ENCODE measurements at regions not wholly inside any gene's neighbourhood (a gene's known extent, or its start where the extent isn't known, plus 50 kb on each side); places are given as distances from the start of the nearest gene placed in this dataset.
A peak's percentile ranks its signal among the peaks of the same experiment; 100 is the strongest.

DNA sequence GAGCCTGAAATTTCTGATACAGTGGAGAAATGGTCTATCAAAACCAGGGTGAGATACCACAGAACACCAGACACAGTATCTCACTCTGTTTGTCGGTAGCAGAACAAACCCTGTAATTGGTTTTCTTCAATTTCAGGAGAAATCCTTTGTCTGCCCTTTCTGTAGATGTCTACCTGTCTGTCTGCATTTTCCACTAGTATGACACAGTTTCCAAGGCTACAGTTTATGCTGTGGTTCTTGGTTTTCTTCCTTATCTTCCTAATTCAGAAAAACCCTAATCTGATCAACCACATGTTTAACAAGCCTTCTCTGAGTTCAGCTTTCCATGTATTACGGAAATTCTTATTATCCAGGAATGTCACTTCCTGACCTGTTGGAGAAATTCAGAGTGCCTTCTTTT, 70.8 kb downstream of the SCN11A start:
- DNase-seq (no peak), ATAC-seq (ENCODE audit: low read depth in 2 of 2) (no peak)
- Mint-ChIP-seq H3K4me3 (no peak overlapping the region), H3K27ac (no peak overlapping the region), H3K36me3 (no peaks in the 10 kb centered on the region), H3K4me1 (no peaks in the 10 kb centered on the region), H3K27me3 (peaks cover 13 to 38% (median 21%) of the 10 kb centered on the region in 3 donors), H3K9me3 (peaks cover 0 to 2% (median 0%) of the 10 kb centered on the region in 7 donors)

DNA sequence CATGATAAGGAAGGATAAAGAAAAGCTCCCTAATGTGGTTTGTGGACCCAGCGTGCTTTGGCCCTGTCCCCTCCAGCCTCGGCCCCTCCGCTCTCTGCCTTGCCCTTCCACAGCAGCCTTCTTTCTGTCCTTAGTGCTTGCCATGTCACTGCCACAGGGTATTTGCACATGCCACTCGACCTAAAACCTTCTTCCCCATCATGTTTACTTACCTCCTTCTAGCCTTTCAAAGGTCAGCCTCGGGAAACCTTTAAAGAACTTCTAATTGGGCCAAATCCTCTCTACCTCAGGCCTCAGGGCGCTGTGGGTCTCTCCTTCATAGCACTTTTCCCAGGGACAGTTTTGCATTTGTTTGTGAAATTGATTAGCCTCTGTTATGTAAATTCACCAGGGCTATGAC, 73.0 kb downstream of the SCN11A start:
- H3K27me3 Mint-ChIP-seq = peaks cover 8 to 23% (median 16%) of the 10 kb centered on the region in 3 donors
- no peak for ATAC-seq (ENCODE audit: low read depth in 2 of 2)
- no peak overlapping the region for H3K27ac Mint-ChIP-seq

DNA sequence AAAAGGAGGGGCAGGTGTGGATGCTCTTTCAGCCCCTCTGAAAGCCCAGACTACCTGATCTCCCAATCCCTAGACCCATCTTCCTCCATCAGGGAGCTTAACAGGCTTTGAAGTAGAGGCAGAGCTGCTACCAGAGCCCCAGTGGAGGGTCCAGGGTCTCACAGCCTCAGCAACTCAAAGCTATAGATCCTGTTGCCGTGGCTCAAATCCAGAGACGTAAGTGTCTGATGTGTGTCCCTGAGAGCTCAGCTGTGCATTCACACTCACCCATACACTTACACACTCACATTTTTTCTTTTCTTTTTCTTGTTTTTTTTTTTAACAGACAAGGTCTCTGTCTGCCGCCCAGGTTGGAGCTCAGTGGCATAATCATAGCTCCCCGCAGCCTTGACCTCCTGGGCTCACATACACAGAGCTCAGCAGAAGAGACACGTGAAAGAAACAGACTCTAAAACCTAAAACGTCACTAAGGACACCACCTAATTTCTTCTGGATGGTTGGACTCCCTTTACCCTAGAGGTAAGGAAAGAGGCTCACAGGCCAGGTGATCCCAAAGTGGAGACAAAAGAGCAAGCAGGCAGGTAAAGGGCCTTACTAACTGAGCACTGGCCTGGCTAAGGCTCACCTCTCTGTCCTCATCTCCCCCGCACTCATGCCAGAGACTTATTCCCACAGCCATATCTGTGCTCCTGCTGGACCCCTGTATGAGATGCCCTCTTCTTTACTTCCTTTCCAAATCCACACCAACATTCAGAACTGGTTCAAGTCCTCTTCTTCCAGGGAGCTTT, 80.7 kb downstream of the SCN11A start:
- Mint-ChIP-seq H3K4me1 (no peaks in the 10 kb centered on the region), H3K4me3 (no peak overlapping the region), H3K9me3 (no peaks in the 10 kb centered on the region), H3K36me3 (no peaks in the 10 kb centered on the region), H3K27ac (no peak overlapping the region), H3K27me3 (peaks cover 17 to 38% (median 27%) of the 10 kb centered on the region in 3 donors)
- DNase-seq = no peak
- no peak for ATAC-seq (ENCODE audit: low read depth in 2 of 2)

More for the DNA sequence above, 73.0 kb downstream of the SCN11A start:
- DNase-seq = no peak
- Mint-ChIP-seq H3K4me1 (no peaks in the 10 kb centered on the region), H3K36me3 (no peaks in the 10 kb centered on the region), H3K9me3 (peaks cover 0 to 2% (median 0%) of the 10 kb centered on the region in 7 donors), H3K4me3 (no peak overlapping the region)

DNA sequence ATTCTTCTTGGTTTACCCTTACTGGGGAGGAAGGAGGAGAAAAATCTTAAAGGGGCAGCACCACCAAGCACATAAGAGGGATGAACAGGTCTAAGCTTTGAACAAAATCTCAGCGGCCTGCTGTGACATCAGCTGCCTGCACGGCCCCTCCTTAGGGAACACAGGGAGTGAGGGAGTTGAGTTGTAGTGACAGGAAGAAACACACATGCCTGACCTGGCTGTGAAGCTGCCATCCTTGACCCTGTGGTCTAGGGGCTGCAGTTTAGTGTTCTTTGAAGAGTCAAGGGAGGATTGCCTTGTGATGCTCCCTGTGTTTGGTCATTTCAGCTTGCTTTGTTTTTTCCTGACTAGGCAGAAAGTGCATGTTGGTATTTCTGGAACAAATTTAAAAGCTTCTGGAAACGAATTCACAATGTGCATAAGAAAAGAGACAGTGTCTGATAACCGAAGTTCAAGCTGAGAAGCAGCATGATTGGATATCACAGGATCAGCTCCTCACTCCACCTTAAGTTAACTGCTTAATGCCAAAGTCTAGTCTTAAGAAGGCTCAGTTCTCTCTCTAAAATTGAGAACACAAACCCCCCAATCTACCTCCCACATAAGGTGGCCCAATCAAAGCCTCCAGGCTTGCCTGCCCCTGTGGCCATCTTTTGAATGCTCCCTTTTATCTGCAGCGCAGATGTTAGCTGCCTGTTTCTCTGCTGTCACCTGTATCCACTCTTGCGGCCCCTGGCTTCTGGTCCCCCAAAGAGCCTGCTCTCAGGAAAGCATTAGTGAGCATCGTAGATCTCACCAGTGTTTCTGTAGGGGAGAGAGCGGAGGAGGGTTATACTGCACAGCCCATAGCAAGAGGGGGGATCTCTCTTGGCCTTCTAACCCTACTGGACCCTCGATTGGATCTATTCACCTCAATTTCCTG, 82.2 kb downstream of the SCN11A start:
- DNase-seq (no peak), ATAC-seq (ENCODE audit: low read depth in 2 of 2) (no peak)
- H3K36me3 Mint-ChIP-seq = no peaks in the 10 kb centered on the region
- H3K27ac Mint-ChIP-seq = peak overlapping the region in 1 of 6 donors; percentile 16
- no peaks in the 10 kb centered on the region for H3K4me1 Mint-ChIP-seq
- H3K4me3 Mint-ChIP-seq = no peak overlapping the region
- H3K27me3 Mint-ChIP-seq = peaks cover 17 to 38% (median 27%) of the 10 kb centered on the region in 3 donors
- no peaks in the 10 kb centered on the region for H3K9me3 Mint-ChIP-seq

DNA sequence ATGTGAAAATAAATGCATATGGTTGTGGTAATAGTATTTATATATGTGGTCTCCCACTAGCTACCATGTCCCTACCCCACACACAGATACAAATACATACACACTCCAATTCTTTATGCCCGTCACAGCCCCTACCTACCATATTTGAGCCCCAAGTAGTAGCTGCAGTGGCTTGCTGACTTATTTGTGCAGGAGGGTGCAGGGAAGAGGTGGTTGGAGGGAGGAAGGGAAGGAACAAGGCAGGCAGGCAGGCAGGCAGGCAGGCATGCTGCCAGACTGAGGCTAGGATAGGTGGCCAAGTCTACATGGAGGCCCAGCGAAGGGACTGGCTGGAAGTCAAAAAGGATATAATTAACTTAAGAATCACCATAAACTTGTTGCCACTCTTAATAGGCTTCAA, 82.9 kb downstream of the SCN11A start:
- peaks cover 17 to 38% (median 27%) of the 10 kb centered on the region in 3 donors for H3K27me3 Mint-ChIP-seq
- no peaks in the 10 kb centered on the region for H3K36me3 Mint-ChIP-seq
- no peaks in the 10 kb centered on the region for H3K4me1 Mint-ChIP-seq
- no peak overlapping the region for H3K4me3 Mint-ChIP-seq
- DNase-seq (no peak), ATAC-seq (ENCODE audit: low read depth in 2 of 2) (no peak)
- no peaks in the 10 kb centered on the region for H3K9me3 Mint-ChIP-seq
- H3K27ac Mint-ChIP-seq = no peak overlapping the region

DNA sequence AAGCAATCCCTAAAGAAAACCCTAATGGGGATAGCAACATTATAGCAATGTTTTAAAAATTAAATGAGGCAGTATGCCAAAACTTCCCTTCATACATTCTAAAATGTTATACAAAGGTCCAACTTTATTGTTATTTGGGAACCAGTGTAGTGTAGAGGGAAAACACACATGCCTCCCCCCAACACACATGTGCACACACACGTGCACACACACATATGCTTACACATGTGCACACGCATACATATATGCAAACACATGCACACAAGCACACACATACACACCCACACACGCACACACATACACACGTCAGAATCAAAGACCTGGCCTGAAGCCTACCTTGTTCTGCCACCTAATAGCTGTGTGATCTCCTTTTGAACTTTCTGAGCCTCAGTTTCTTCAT, 83.3 kb downstream of the SCN11A start:
- H3K4me3 Mint-ChIP-seq = no peak overlapping the region
- H3K9me3 Mint-ChIP-seq = no peaks in the 10 kb centered on the region
- H3K27me3 Mint-ChIP-seq = peaks cover 17 to 38% (median 27%) of the 10 kb centered on the region in 3 donors
- H3K36me3 Mint-ChIP-seq = no peaks in the 10 kb centered on the region
- H3K27ac Mint-ChIP-seq = peak overlapping the region in 1 of 6 donors; percentile 46
- no peaks in the 10 kb centered on the region for H3K4me1 Mint-ChIP-seq
- DNase-seq (no peak), ATAC-seq (ENCODE audit: low read depth in 2 of 2) (no peak)

DNA sequence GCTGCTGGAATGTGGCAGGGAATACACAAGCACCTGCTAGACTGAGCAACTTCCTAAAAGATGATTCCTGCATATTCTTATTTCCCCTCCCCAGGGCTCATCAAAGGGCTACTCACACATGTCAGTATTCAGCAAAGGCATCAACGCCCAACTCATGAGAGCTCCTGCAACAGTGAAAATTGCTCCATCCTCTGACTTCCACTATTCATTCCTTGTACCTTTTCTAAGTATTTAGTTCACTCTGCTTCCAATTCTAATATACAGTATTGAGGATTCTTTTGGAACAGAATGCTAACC, 84.1 kb downstream of the SCN11A start:
- no peak overlapping the region for H3K27ac Mint-ChIP-seq
- no peak overlapping the region for H3K4me3 Mint-ChIP-seq
- no peak for ATAC-seq (ENCODE audit: low read depth in 2 of 2)
- no peaks in the 10 kb centered on the region for H3K9me3 Mint-ChIP-seq
- H3K4me1 Mint-ChIP-seq = no peaks in the 10 kb centered on the region
- H3K27me3 Mint-ChIP-seq = peaks cover 17 to 35% (median 25%) of the 10 kb centered on the region in 3 donors
- no peaks in the 10 kb centered on the region for H3K36me3 Mint-ChIP-seq
- DNase-seq = no peak

DNA sequence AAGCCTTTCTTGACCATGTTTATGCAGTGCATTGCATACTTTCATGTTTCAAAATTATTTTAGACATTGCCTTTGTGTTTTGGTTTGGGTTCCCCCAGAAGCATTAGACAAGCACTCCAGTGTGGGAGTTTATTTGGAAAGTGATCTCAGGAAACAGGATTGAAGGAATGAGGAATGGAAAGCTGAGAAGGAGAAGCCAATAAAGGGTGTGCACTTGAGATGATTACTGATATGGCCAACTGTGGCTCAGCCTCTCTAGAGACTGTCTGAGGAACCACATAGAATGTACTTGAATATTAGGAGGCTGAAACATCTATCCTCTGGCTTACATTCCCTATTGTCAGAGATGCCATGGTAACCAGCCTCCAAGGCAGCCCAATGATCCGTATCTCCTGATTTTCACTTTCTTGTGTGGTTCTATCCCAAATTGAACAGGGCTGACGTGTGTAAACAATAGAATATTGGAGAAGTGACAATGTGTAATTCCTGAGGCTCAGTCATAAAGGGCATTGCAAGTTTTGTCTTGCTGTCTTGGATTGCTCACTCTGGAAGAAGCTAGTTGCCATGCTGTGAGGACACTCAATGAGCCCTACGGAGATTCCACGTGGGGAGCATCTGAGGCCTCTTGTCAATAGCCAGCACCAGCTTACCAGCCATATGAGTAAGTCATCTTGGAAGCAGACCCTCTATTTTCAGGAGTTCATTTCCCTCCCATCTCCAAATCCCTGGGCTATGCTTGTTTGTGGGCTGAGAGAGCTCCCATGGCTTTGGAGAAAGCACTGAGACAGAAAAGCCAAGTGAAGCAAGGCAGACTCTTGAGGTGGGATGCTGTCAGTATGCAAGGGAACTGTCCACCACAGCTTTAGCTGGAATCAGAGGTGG, 84.7 kb downstream of the SCN11A start:
- ATAC-seq (ENCODE audit: low read depth in 2 of 2) (no peak), DNase-seq (no peak)
- Mint-ChIP-seq H3K27me3 (peaks cover 17 to 29% (median 20%) of the 10 kb centered on the region in 3 donors), H3K27ac (no peak overlapping the region), H3K9me3 (no peaks in the 10 kb centered on the region), H3K4me1 (no peaks in the 10 kb centered on the region), H3K4me3 (no peak overlapping the region), H3K36me3 (no peaks in the 10 kb centered on the region)

DNA sequence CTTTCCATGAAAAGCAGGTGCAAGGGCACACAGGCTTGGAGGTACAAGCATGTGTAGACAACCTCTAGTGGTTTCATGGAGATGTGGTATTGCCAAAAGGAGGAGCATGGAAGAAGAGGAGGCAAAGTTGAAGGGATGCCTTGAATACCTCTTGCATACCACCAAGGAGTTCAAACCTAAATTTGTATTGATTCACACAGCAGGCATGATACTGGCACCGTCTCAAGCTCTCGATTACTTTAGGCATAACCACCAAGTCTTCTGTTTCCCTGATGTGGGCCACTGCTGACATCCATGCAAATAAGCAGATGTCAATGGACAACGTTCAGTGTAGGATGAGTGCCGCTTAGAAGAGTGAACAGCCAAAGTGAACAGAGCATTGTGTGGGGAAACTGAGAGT, 87.1 kb downstream of the SCN11A start:
- Mint-ChIP-seq H3K9me3 (no peaks in the 10 kb centered on the region), H3K4me1 (peaks cover 0 to 5% (median 0%) of the 10 kb centered on the region in 3 donors), H3K27ac (no peak overlapping the region), H3K4me3 (no peak overlapping the region), H3K27me3 (peaks cover 5 to 14% (median 6%) of the 10 kb centered on the region in 3 donors), H3K36me3 (no peaks in the 10 kb centered on the region)
- ATAC-seq (ENCODE audit: low read depth in 2 of 2) = no peak
- DNase-seq = no peak

DNA sequence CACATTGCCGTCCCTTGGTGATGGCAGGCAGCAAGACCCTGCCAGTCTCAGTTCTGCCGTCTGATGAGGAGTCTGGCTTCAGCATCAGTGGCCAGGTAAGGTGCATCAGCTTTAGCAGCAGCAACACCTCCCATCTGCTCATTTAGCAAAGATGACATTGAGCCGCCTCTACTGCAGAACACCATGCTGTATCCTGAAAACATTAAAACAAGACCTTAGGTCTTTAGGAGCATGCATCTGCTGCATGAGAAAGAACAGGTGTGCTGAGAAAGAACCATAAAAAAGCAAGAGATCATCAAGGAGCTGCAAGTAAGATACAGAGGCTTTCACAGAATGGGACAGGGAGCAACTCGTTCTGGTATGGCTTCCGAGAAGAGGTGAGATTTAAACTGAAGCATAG, 87.5 kb downstream of the SCN11A start:
- Mint-ChIP-seq H3K36me3 (no peaks in the 10 kb centered on the region), H3K27ac (no peak overlapping the region), H3K4me3 (no peak overlapping the region), H3K4me1 (peaks cover 0 to 5% (median 0%) of the 10 kb centered on the region in 3 donors), H3K9me3 (no peaks in the 10 kb centered on the region), H3K27me3 (peaks cover 5 to 14% (median 6%) of the 10 kb centered on the region in 3 donors)
- no peak for ATAC-seq (ENCODE audit: low read depth in 2 of 2)
- DNase-seq = no peak

DNA sequence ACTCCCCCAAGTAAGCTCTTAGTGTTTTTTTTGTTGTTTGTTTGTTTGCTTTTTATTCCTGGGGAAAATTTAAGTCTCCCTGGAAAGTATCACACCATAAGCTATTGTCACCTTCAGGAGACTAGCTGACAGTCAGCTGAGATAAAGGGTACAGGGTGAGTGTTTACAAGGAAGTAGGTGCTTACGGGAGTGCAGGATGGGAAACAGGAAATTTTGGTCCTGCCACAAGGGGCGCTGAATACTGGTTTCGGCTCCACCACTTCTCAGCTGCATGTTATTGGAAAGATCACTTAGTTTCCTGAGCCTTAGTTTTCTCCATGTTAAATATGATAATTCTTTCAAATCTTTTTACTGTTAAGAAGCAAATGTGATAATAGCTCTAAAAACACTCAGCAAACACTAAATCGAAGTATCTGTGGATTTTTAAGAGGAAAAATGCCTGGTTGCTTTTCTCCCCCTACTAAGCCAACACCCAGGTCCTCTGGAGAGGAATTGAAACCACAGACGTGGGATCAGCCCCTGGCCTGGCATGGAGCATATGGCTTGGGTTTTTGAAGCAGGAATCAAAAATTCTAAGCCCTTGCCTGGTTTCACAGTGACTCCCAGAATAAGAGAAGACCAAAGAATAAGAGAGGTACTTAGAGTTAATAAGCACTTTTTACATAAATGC, 90.7 kb downstream of the SCN11A start:
- ATAC-seq (ENCODE audit: low read depth in 2 of 2) (peak in 1 of 2 donors; percentile 45), DNase-seq (no peak)
- Mint-ChIP-seq H3K4me3 (no peak overlapping the region), H3K4me1 (peaks cover 0 to 5% (median 0%) of the 10 kb centered on the region in 3 donors), H3K27me3 (no peaks in the 10 kb centered on the region), H3K27ac (no peak overlapping the region), H3K36me3 (no peaks in the 10 kb centered on the region), H3K9me3 (no peaks in the 10 kb centered on the region)

DNA sequence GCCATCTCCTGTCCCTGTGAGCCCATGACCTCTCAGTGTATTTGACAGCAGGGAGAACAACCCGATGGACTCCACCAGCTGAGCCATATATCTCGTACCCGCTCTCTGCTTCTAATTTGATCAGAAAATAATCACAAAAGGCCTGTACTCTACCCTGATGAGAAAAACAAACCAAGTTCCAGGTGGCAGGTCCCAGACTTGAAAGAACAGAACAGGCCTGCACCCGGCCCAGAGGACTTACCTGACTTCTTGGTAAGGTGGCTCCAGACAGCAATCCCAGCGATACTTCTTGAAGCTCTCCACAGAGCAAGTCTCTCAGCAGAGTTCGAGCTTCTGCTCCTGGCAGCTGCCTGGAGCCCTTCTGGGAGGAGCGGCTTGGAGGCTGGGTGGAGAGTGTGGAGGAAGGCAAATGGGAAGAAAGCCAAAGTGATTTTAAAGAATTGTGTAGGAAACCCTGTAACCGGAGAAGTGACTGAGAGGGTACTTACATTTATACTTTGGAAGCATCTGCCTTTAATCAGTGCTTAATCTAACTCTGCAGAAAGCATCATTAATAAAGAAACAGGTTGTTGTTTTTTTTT, 91.6 kb downstream of the SCN11A start:
- H3K27ac Mint-ChIP-seq = no peak overlapping the region
- peaks cover 0 to 5% (median 0%) of the 10 kb centered on the region in 3 donors for H3K4me1 Mint-ChIP-seq
- DNase-seq (no peak), ATAC-seq (ENCODE audit: low read depth in 2 of 2) (no peak)
- H3K36me3 Mint-ChIP-seq = no peaks in the 10 kb centered on the region
- H3K27me3 Mint-ChIP-seq = no peaks in the 10 kb centered on the region
- no peak overlapping the region for H3K4me3 Mint-ChIP-seq
- H3K9me3 Mint-ChIP-seq = no peaks in the 10 kb centered on the region
